Hypothalamus (tissue), 51 donors: ENCODE measurements at regions not wholly inside any gene's neighbourhood (a gene's known extent, or its start where the extent isn't known, plus 50 kb on each side); places are given as distances from the start of the nearest gene placed in this dataset.

Experiments used
- DNase-seq, 51 donors: peaks; one replicate each; lab custom pipeline; 2025; lab: John Stamatoyannopoulos, UW

DNA sequence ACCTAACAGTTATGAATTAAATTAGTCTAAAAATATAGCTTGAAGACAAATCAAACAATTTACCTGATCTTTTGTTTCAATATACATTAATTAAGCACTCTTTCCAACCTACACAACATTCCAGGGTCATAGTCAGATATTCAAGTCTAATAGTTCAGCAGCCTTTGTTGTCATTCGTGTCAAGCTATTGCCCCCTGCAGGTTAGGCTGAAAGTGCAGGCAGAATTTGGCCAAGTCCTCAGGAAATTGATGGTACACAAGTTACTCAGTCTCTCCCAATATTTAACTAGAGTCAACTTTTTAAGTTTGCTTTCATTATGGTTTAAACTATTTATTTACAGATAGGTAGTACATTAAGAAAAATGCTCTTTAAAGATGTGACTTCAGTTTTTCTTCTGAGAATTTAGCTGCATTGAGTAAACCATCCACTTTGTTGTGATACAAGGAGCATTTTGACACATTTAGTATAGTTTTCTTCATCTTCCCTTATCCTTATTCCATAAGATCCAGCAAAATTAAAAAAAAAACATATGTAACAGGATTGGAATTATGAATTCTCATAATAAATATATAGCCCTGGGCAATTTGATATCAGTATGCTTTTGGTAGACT lies 130.3 kb upstream of the DPYD start:
- DNase-seq, result peak in 38 of 51 donors; percentile 5 to 83 (median 53)

GRCh38 chr1:98049370-98050135 lies 128.7 kb upstream of the DPYD start:
- DNase-seq, result peak in 21 of 51 donors; percentile 4 to 67 (median 20)

GRCh38 chr1:98048751-98049325 lies 128.0 kb upstream of the DPYD start:
- DNase-seq, result peak in 1 of 51 donors; percentile 65

DNA sequence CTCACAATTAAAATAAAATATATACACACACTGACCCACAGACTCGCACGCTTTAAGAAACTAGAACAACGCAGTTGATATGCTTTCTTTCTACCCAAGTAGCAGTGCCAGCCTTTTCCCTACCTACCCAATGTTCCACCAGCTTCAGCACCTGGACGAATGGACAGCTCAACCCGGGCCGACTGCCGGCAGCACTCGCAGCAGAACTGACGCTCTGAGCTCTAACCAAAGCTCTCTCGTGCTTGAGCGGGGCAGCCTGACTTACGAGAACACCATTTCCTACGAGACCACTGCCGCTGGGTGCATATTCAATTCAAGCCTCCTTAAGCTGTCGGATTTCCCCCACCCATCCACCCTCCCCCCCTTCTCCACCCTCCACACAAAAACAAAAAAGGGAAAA lies 127.4 kb upstream of the DPYD start:
- DNase-seq, result peak in 39 of 51 donors; percentile 17 to 80 (median 66)

DNA sequence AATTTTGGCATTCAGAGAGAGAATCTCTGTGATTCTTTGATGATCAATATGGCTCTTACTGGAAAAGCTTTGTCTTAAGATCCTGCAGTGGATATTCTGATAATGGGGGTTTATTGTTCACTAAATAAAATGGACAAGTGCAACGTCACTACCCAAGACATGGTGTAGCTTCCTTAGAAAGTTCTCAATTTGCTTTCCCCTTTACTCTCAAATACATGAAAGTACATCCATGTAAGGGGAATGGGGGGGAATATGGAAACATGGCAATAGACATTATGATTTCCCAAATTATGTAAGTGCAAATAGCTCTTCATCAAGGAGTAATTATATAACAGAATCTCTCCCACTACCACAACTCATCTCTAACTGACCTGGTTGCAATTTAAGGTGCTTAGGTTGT lies 126.3 kb upstream of the DPYD start:
- DNase-seq, result no peak

DNA sequence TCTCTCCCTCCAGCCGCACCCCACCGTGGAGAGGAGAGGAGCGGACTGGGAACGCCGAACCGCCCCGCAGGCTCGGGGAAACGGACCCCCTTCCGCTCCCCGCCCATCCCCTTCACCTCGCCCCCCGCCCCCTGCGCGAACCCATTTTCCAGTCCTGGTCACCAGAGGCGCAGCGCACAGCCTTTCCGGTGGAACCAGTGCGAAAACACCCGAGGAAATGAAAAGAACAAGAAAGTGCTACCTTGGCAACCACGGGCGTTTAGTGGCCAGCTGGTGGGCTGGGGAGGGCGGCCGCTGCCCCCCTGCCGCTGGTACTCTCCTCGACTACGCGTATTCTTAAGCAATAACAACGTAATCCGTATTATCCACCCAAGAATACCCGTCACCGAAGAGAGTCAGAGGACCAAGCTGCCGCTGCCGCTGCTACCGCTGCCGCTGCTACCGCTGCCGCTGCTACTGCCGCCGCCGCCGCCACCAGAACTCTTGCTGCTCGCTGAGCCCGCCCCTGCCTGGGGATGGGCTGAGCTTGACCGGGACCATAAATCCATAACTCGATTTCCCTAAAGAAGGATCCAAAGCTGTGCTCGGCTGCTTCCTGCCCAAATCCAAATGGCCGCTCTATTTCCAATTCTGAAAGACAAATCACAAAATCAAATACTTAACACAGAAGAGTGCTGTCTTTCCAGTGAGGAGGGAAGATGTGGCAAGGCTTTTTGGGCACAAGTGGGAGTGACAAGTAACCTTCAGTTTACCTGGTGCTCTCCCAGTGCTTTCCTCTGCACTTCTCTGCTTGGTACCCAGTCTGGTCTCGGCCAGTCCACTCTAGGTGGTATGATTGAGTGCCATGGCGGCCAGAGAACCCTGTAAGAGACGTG lies 125.2 kb upstream of the DPYD start:
- DNase-seq, result peak in 10 of 51 donors; percentile 3 to 50 (median 18)

GRCh38 chr1:98045211-98045766 lies 124.5 kb upstream of the DPYD start:
- DNase-seq, result peak in 13 of 51 donors; percentile 3 to 41 (median 23)

GRCh38 chr1:98044766-98045165 lies 123.9 kb upstream of the DPYD start:
- DNase-seq, result peak in 1 of 51 donors; percentile 14

GRCh38 chr1:98044071-98044697 lies 123.3 kb upstream of the DPYD start:
- DNase-seq, result peak in 1 of 51 donors; percentile 61

- DNase-seq, result no peak
These were observed 114.8 kb upstream of the DPYD start for GRCh38 chr1:98035602-98036002.

DNA sequence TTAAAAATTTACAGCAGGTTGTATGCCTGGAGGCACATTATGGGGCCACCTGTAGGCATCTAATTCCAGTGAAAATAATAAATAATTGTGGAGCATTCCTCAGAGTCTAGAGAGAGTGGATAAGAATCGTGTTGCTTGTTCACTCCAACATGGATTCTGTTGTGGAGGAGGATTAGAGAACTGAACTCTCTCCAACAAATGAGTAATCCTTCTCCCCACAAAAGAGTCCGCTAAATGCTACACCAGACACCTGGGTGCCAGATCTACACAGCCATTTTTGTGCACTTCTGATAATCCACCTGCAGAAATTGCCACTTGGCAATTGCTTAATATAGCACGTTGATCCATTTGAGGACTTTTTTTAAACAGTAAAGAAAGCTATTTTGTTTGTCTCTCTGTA lies 113.7 kb upstream of the DPYD start:
- peak in 1 of 51 donors; percentile 14 for DNase-seq

DNA sequence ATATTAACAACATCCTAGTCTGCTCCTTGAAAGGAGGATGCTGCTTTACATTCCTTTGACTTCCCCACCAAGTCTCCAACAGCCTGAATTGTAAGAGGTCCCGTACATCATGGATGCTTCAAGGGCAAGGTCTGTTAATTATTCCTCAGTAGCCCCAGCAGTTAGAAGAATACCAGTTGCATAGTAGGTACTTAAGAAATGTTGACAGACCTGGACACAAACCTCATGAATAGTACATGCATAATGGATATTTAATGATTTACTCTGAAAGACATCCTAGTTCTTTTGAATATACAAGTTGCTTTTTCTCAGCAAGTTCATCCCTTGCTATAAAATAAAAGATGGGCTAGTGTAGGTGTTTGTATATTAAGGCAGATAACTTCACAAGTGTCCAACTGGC lies 112.1 kb upstream of the DPYD start:
- no peak for DNase-seq

DNA sequence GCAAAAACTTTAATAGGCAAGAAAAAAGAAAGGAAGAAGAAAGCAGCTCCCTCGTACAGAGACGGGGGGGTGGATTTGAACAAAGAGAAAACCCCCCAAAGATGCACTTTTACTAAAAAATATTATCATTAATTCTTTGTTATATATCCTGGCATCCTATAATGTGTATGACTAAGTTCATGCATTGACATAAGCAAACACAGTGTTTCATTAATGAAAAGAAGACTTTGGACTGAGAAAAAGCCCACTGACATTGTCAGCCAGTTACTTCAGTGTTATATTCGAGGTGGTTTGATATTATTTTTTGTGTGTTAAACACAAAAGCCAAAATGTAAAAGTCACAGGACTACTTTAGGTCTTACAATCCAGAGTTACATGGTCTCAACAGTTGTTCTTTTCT lies 110.1 kb upstream of the DPYD start:
- DNase-seq, result no peak

DNA sequence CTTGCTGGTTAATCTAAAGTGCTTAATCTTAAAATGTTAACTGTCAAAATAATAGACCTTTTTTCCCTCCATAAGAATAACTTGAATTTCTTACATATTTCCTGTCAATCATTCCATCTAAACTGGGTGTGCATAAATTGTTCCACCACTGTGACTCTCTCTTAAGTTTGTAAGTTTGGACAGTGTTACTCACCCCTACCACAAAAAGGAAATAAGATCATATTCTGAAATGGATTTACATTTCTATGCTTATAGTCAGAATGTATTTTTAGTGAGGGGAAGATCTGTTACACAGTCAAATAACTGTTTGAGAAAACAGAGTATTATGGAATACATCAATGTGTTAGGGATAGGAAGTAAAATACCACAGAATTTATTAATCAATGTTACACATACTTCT lies 109.6 kb upstream of the DPYD start:
- DNase-seq, result no peak

DNA sequence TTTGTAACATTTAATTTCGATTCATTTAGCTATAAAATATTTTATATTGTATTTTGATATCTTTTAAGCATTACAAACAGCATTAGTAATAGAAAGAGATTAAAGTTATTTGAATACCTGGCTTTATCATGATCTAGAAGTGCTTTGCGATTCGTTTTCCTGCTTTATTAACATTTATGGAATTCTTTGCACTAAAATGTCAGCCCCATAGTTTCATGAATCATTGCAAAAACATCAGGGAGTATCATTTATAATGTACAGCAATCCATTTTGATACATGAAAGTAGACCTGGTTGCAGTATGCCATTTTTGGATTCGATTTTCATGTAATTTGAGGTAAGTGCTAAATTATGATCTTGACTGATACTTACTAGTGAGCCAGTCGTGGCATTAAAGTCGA lies 108.0 kb upstream of the DPYD start:
- DNase-seq, result no peak

- DNase-seq, result no peak
These were observed 106.4 kb upstream of the DPYD start for GRCh38 chr1:98027103-98027705.

DNA sequence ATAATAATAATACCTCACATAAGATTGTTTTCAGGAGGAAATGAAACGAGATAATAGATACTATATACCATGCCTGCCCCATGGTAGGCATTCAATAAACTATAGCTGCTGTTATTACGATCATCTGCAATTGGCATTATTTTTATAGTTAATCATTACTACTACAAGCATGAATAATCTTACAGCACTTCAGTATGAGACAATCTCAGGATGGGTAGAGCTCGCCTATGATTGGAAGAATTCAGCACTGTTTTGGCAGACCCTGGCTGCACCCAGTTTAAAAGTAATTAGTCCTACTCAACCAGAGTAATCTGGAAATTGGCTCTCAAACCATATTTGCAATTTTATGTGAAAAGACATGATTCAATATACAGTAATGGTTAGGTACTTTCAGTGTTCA lies 105.0 kb upstream of the DPYD start:
- no peak for DNase-seq

- DNase-seq, result no peak
These were observed 100.3 kb upstream of the DPYD start for GRCh38 chr1:98021126-98021525.

GRCh38 chr1:98019747-98020146 lies 98.9 kb upstream of the DPYD start:
- no peak for DNase-seq

- no peak for DNase-seq
These were observed 97.2 kb upstream of the DPYD start for GRCh38 chr1:98018074-98018473.
